AG04449 (cell line): ENCODE measurements at regions not wholly inside any gene's neighbourhood (a gene's known extent, or its start where the extent isn't known, plus 50 kb on each side); places are given as distances from the start of the nearest gene placed in this dataset.
"Not testable (repeated sequence)": the region's sequence is repeated elsewhere in the genome, so short reads cannot be mapped to it uniquely, and the experiment has no call there.

Source experiments
- CTCF ChIA-PET: fragments of 350-600 bp; formaldehyde crosslinking; extraction: SDS; loops from one replicate; lab custom pipeline; 2021; ENCODE audit warnings: antibody characterized with exemption; lab: Yijun Ruan, JAX
- POLR2A ChIA-PET: fragments of 400-600, 350-600 bp; formaldehyde crosslinking; extraction: SDS; loops from one replicate; lab custom pipeline; 2020; ENCODE audit warnings: antibody characterized with exemption, inconsistent platforms; lab: Yijun Ruan, JAX
- DNase-seq: peaks from one replicate; pipeline ENCODE4 v3.0.0-alpha.2; 2010; ENCODE audit warnings: low read depth, low spot score
- H3K4me3 ChIP-seq: 2 replicates; pipeline ENCODE4 v1.5.1; 2011; ENCODE audit warnings: low read depth, mild to moderate bottlenecking, control low read depth, low read length
- CTCF ChIP-seq: IDR thresholded peaks from one replicate; pipeline ENCODE4 v1.5.1; 2011; ENCODE audit warnings: mild to moderate bottlenecking, moderate library complexity, low read length, control low read depth, inconsistent platforms; ENCODE audit not compliant: insufficient read depth; ENCODE audit errors: missing control alignments

DNA sequence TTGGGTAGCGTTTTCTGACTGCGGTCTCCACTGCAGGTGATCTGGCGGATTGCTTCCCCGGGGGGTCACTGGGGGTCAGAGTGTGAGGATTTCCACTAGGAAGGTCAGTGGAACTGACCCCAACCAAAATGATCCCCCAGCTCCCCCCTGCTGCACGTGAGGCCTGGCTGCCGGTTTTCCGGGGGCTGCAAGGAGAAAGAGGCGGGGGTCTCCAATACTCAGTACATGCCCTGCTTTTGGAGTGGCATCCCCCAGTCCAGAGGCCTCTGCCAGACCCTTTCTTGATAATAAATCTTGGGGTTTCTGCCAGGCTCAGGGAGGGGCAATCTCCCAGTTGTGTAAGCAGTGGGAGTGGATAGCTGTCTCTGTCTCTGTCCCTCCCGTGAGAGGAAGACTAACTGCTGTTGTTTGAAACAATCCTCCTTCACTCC, 71.5 kb upstream of the RTL6 start:
- no peak for DNase-seq
- ChIA-PET POLR2A (no interaction called here), CTCF (interaction anchor here (0.7 to 5.3 kb wide), 7 partner anchors 9 to 1223 kb away, joined by 3 to 18 read pairs (median 8); no protein-coding TSS in a partner anchor)
- TF ChIP-seq CTCF, result no peak
- H3K4me3 ChIP-seq, result no peak overlapping the region

DNA sequence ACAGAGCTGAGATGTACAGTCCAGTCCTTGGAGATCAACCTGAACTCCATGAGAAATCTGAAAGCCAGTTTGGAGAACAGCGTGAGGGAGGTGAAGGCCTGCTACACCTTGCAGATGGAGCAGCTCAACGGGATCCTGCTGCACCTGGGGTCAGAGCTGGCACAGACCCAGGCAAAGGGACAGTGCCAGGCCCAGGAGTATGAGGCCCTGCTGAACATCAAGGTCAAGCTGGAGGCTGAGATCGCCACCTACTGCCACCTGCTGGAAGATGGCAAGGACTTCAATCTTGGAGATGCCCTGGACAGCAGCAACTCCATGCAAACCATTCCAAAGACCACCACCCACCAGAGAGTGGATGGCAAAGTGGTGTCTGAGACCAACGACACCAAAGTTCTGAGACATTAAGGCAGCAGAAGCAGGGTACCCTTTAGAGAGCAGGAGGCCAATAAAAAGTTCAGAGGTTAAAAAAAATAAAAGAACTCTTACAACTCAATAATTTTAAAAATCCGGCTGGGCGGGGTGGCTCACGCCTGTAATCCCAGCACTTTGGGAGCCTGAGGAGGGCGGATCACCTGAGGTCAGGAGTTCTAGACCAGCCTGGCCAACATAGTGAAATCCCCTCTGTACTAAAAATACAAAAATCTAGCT, 69.9 kb upstream of the RTL6 start:
- no peak overlapping the region for H3K4me3 ChIP-seq
- DNase-seq, result no peak
- TF ChIP-seq CTCF, result peak; percentile 70
- POLR2A ChIA-PET, result no interaction called here
- CTCF ChIA-PET, result interaction anchor here (0.9 to 3.9 kb wide), 14 partner anchors 10 to 575 kb away, joined by 3 to 25 read pairs (median 4); no protein-coding TSS in a partner anchor

DNA sequence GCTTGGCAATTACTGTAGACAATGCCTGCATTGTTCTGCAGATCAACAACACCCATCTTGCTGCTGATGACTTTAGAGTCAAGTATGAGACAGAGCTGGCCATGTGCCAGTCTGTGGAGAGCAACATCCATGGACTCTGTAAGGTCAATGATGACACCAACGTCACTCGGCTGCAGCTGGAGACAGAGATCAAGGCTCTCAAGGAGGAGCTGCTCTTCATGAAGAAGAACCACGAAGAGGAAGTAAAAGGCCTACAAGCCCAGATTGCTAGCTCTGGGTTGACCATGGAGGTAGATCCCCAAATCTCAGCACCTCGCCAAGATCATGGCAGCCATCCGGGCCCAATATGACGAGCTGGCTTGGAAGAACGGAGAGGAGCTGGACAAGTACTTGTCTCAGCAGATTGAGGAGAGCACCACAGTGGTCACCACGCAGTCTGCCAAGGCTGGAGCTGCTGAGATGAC, 69.4 kb upstream of the RTL6 start:
- CTCF ChIA-PET, result interaction anchor here (0.6 to 3.9 kb wide), 13 partner anchors 9 to 574 kb away, joined by 3 to 25 read pairs (median 4); no protein-coding TSS in a partner anchor
- H3K4me3 ChIP-seq, DNase-seq, POLR2A ChIA-PET: not testable (repeated sequence)

DNA sequence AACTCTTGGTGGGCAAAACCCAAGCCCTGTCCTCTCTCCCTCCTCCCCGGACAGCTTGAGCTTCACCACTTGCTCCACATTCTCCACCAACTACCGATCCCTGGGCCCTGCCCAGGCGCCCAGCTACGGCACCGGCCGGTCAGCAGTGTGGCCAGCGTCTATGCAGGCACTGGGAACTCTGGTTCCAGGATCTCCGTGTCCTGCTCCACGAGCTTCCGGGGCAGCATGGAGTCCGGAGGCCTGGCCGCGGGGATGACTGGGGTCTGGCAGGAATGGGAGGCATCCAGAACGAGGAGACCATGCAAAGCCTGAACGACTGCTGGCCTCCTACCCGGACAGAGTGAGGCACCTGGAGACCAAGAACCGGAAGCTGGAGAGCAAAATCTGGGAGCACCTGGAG, 68.9 kb upstream of the RTL6 start:
- TF ChIP-seq CTCF, result no peak
- DNase-seq, result no peak
- H3K4me3 ChIP-seq, result no peak overlapping the region
- ChIA-PET CTCF (interaction anchor here (0.6 to 3.9 kb wide), 9 partner anchors 9 to 573 kb away, joined by 3 to 25 read pairs (median 5); no protein-coding TSS in a partner anchor), POLR2A (no interaction called here)

- H3K4me3 ChIP-seq, POLR2A ChIA-PET, DNase-seq, CTCF ChIA-PET: not testable (repeated sequence)
Observed at GRCh38 chr22:44562651-44563050, 64.6 kb upstream of the RTL6 start.

DNA sequence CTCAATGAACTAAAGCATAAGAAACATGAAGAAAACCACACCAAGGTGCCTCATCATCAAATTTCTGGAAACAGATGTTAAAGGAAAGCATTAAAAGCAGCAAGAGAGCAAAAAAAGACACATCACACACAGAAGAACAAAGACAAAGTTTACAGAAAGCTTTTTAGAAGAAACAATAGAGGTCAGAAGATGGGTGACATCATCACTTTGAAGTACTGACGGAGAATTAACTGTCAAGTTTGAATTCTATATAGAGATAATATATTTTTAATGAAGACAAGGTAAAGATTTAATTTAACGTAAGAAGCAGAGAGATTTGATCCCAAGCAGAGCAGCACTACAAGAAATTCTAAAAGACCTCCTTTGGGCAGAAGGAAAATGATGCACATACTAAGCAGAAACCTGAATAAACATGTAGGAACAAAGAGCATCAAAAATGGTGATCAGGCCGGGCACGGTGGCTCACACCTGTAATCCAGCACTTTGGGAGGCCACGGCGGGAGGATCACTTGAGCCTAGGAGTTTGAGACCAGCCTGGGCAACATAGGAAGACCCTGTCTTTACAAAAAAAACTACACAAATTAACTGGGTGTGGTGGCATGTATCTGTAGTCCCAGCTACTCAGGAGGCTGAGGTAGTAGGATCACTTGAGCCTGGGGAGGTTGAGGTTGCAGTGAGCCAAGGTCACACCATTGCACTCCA, 63.3 kb upstream of the RTL6 start:
- no peak for TF ChIP-seq CTCF
- POLR2A ChIA-PET, result no interaction called here
- DNase-seq, result no peak
- CTCF ChIA-PET, result interaction anchor here (1.0 to 1.4 kb wide), 2 partner anchors 11 to 568 kb away, joined by 3 to 4 read pairs; no protein-coding TSS in a partner anchor
- no peak overlapping the region for H3K4me3 ChIP-seq

DNA sequence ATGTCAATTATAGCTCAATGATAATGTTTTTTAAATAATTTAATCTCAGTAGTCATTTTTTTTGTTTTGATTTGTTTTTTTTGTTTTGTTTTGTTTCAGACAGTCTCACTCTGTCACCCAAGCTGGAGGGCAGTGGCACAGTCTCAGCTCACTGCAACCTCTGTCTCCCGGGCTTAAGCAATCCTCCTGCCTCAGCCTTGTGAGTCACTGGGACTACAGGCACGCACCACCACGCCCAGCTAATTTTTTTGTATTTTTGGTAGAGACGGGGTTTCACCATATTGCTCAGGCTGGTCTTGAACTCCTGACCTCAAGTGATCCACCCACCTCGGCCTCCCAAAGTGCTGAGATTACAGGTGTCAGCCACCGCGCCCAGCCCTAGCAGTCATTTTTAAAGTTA, 60.6 kb upstream of the RTL6 start:
- DNase-seq, POLR2A ChIA-PET, H3K4me3 ChIP-seq: not testable (repeated sequence)
- CTCF ChIA-PET, result interaction anchor here (1.7 to 2.0 kb wide), 2 partner anchors 9 to 11 kb away, joined by 8 read pairs; no protein-coding TSS in a partner anchor

- DNase-seq, POLR2A ChIA-PET, H3K4me3 ChIP-seq: not testable (repeated sequence)
- CTCF ChIA-PET, result interaction anchor here (1.7 to 2.0 kb wide), 2 partner anchors 10 to 12 kb away, joined by 8 read pairs; no protein-coding TSS in a partner anchor
Observed at GRCh38 chr22:44557872-44558271, 59.8 kb upstream of the RTL6 start.
